ENCODE measurements at regions not wholly inside any gene's neighbourhood (a gene's known extent, or its start where the extent isn't known, plus 50 kb on each side); places are given as distances from the start of the nearest gene placed in this dataset.

DNA sequence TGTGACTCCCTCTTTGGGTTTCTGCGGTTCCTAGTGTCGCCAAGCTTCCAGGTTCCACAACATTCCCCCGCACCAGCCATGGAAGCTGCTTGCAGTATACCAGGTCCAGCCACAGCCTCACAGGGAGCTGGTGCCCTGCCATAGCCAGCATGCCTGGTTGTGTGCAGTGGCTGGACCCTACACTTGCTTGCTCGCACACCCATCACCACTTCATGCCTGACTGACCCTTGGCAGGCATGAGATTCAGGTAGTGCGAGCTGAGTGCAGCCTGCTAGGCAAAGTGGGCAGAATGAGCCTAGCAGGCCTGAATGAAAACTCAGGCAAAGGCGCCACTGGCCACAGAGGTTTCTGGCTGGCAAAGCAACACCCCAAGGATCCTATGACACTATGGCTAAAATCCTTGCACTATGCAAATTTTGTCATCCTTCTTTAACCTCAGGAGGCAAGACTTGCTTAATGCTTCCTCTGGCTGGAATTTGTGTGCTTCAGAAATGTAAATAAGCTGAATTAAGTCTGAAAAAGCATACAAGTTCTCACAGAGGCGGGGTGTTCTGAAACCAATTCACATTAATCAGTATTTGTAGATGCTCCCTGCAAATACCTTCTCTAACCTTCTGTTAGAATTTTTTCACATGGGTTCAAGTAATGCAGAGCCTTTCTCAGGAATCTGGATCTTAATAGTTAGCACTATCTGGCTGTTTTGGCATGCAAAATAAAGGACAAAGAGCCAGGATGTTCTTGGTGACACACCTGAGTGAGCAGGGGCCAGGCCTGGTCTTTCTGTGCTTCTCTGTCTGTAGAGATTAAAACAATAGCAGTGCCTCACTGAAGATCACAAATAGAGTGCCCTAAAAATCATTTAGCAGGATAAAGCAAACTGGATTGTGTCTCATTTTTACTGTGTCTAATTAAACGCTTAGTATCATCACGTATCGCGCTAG lies 256.9 kb downstream of the GPATCH2 start:
- H3K9ac ChIP-seq (ENCODE audit: low read depth in 1 of 3, low read length in 3 of 3), result no peak overlapping the region
- H3K36me3 ChIP-seq (ENCODE audit: control insufficient read depth in 3 of 3, insufficient read depth in 3 of 3, low read length in 3 of 3), result no peaks in the 10 kb centered on the region
- no peaks in the 10 kb centered on the region for H3K4me1 ChIP-seq (ENCODE audit: control insufficient read depth in 3 of 3, insufficient read depth in 3 of 3, low read length in 3 of 3)
- H3K4me3 ChIP-seq (ENCODE audit: low read length in 3 of 3), result no peak overlapping the region
- H3K9me3 ChIP-seq (ENCODE audit: control insufficient read depth in 3 of 3, low read length in 3 of 3), result peaks cover 0 to 6% (median 2%) of the 10 kb centered on the region in 3 donors
- no peaks in the 10 kb centered on the region for H3K27me3 ChIP-seq (ENCODE audit: control insufficient read depth in 3 of 3, insufficient read depth in 3 of 3, low read length in 3 of 3)
- H3K27ac ChIP-seq (ENCODE audit: low read depth, low read length), result no peak overlapping the region

DNA sequence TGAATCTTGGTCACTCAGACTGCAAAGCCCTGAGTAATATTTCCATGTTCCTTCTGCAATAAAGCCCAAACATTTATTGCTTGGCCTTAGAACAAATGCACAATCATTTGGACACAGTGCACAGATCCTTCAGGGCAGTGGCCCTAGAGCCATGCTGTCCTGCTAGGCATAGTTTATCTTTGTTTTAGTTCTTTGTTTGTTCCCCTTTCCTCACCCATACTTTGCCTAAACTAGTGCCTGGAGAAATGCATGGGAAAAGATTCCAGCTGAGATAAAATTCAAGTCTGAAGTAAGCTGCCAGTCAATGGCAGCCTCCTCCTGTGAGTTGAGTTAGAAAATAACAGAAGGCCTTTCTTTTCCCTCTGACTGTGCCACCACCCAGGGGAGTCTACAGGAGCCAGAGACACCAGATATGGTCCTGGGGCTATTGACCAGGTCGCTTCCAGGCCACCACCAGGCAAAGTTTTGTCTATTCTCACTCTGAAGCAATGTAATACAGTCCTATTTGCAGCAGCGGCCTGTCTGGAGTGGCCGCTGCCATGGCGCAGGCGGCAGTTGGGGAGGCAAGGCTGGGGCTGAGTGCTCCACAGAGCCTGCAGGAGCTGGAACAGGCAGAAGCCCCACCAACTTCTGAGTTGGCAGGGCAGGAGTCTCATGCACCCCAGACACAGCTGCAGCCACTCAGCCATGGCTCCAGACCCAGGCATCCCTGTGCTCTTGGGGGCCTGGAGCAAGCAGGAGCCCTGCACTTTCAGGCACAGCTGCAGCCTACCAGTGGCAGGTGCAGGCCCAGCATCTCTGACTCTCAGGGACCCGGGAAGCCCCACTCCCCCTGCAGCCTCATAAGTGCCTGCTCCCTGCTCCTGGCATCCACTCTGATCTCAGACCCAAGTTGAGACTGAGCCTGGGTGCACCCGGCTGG lies 258.6 kb downstream of the GPATCH2 start:
- Histone ChIP-seq H3K9ac (ENCODE audit: low read depth in 1 of 3, low read length in 3 of 3) (no peak overlapping the region), H3K27me3 (ENCODE audit: control insufficient read depth in 3 of 3, insufficient read depth in 3 of 3, low read length in 3 of 3) (no peaks in the 10 kb centered on the region), H3K36me3 (ENCODE audit: control insufficient read depth in 3 of 3, insufficient read depth in 3 of 3, low read length in 3 of 3) (no peaks in the 10 kb centered on the region), H3K9me3 (ENCODE audit: control insufficient read depth in 3 of 3, low read length in 3 of 3) (peaks cover 0 to 4% (median 0%) of the 10 kb centered on the region in 3 donors), H3K27ac (ENCODE audit: low read depth, low read length) (no peak overlapping the region), H3K4me1 (ENCODE audit: control insufficient read depth in 3 of 3, insufficient read depth in 3 of 3, low read length in 3 of 3) (no peaks in the 10 kb centered on the region), H3K4me3 (ENCODE audit: low read length in 3 of 3) (no peak overlapping the region)

DNA sequence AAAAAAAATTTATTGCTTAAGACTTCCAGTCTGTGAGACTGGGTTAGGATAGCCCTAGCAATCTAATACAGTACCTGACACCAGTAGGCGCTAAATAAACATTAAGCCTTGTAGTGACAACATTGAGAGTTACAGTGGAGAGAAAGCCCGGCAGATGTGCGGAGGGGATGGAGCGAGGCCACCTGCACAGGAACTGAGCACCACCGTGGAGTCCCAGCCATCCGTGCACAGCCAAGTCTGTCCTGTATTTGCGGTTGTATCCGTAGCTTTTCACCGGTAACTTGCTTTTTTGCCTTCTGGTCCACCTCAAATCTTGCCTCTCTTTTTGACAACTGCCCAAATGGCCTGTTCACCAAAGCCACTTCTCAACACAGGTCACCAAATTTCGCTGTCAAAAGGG lies 260.1 kb downstream of the GPATCH2 start:
- Histone ChIP-seq H3K36me3 (ENCODE audit: control insufficient read depth in 3 of 3, insufficient read depth in 3 of 3, low read length in 3 of 3) (no peaks in the 10 kb centered on the region), H3K27ac (ENCODE audit: low read depth, low read length) (no peak overlapping the region), H3K27me3 (ENCODE audit: control insufficient read depth in 3 of 3, insufficient read depth in 3 of 3, low read length in 3 of 3) (no peaks in the 10 kb centered on the region), H3K4me1 (ENCODE audit: control insufficient read depth in 3 of 3, insufficient read depth in 3 of 3, low read length in 3 of 3) (no peaks in the 10 kb centered on the region), H3K9me3 (ENCODE audit: control insufficient read depth in 3 of 3, low read length in 3 of 3) (peaks cover 0 to 4% (median 0%) of the 10 kb centered on the region in 3 donors), H3K4me3 (ENCODE audit: low read length in 3 of 3) (no peak overlapping the region), H3K9ac (ENCODE audit: low read depth in 1 of 3, low read length in 3 of 3) (no peak overlapping the region)

GRCh38 chr1:217369996-217370551 lies 260.8 kb downstream of the GPATCH2 start:
- Histone ChIP-seq H3K27me3 (ENCODE audit: control insufficient read depth in 3 of 3, insufficient read depth in 3 of 3, low read length in 3 of 3) (no peaks in the 10 kb centered on the region), H3K9me3 (ENCODE audit: control insufficient read depth in 3 of 3, low read length in 3 of 3) (peaks cover 0 to 4% (median 0%) of the 10 kb centered on the region in 3 donors), H3K36me3 (ENCODE audit: control insufficient read depth in 3 of 3, insufficient read depth in 3 of 3, low read length in 3 of 3) (no peaks in the 10 kb centered on the region), H3K9ac (ENCODE audit: low read depth in 1 of 3, low read length in 3 of 3) (no peak overlapping the region), H3K27ac (ENCODE audit: low read depth, low read length) (no peak overlapping the region), H3K4me1 (ENCODE audit: control insufficient read depth in 3 of 3, insufficient read depth in 3 of 3, low read length in 3 of 3) (no peaks in the 10 kb centered on the region), H3K4me3 (ENCODE audit: low read length in 3 of 3) (no peak overlapping the region)

DNA sequence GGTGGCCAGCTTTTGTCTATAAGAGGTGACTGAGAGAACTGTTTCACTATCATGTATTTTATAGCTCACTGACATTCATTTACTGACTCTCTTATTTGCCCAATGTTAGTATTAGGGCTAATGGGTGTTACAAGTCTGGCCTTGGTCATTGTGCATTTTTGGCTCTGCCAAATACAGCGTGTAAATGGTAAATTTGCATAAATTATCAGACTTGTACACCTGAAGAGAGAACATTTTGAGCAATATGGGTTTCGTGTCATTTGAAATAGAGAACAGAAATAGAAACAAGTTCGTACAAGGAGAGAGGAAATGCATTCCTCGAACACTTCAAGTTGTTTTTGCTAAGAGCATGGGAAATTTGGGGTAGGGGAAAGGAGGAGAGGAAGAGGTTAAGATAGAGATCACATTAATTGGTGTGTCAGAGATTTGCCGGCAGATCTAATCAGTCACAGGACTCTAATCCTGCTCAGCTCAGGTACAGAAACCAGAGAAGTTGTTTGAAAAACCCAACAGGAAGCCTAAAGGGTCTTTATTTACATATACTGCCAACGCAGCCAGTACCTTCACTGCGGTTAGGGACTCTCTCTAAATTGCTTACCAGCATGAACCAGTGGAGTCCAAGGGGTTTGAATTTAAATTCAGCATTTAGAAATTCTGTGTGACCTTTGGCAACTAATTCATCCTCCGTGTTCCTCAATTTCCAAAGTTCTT lies 261.5 kb downstream of the GPATCH2 start:
- H3K9me3 ChIP-seq (ENCODE audit: control insufficient read depth in 3 of 3, low read length in 3 of 3), result peaks cover 0 to 4% (median 0%) of the 10 kb centered on the region in 3 donors
- H3K4me1 ChIP-seq (ENCODE audit: control insufficient read depth in 3 of 3, insufficient read depth in 3 of 3, low read length in 3 of 3), result no peaks in the 10 kb centered on the region
- no peaks in the 10 kb centered on the region for H3K27me3 ChIP-seq (ENCODE audit: control insufficient read depth in 3 of 3, insufficient read depth in 3 of 3, low read length in 3 of 3)
- H3K27ac ChIP-seq (ENCODE audit: low read depth, low read length), result no peak overlapping the region
- no peak overlapping the region for H3K9ac ChIP-seq (ENCODE audit: low read depth in 1 of 3, low read length in 3 of 3)
- no peak overlapping the region for H3K4me3 ChIP-seq (ENCODE audit: low read length in 3 of 3)
- H3K36me3 ChIP-seq (ENCODE audit: control insufficient read depth in 3 of 3, insufficient read depth in 3 of 3, low read length in 3 of 3), result no peaks in the 10 kb centered on the region

DNA sequence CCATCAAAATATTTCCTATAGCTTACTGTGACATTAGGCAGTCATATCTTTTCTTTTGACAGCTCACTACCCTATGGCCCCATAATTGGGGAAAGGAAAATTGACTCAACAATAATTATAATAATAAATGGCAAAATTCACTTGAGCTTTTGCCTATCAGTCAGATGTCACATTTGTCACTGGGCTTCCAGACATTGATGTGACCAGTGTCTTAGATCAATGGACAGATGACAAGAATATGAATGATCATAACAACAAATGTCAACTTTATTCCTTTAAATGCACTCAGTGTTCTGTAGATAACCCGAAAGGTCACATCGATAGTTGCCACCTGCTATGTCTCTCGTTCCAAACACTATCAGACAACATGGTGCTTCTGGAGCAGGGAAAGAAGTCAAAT lies 266.7 kb downstream of the GPATCH2 start:
- H3K4me1 ChIP-seq (ENCODE audit: control insufficient read depth in 3 of 3, insufficient read depth in 3 of 3, low read length in 3 of 3), result no peaks in the 10 kb centered on the region
- no peak overlapping the region for H3K27ac ChIP-seq (ENCODE audit: low read depth, low read length)
- H3K9ac ChIP-seq (ENCODE audit: low read depth in 1 of 3, low read length in 3 of 3), result no peak overlapping the region
- no peaks in the 10 kb centered on the region for H3K27me3 ChIP-seq (ENCODE audit: control insufficient read depth in 3 of 3, insufficient read depth in 3 of 3, low read length in 3 of 3)
- H3K4me3 ChIP-seq (ENCODE audit: low read length in 3 of 3), result no peak overlapping the region
- H3K36me3 ChIP-seq (ENCODE audit: control insufficient read depth in 3 of 3, insufficient read depth in 3 of 3, low read length in 3 of 3), result no peaks in the 10 kb centered on the region
- H3K9me3 ChIP-seq (ENCODE audit: control insufficient read depth in 3 of 3, low read length in 3 of 3), result no peaks in the 10 kb centered on the region

GRCh38 chr1:217363319-217363718 lies 267.6 kb downstream of the GPATCH2 start:
- no peaks in the 10 kb centered on the region for H3K27me3 ChIP-seq (ENCODE audit: control insufficient read depth in 3 of 3, insufficient read depth in 3 of 3, low read length in 3 of 3)
- H3K9me3 ChIP-seq (ENCODE audit: control insufficient read depth in 3 of 3, low read length in 3 of 3), result no peaks in the 10 kb centered on the region
- no peak overlapping the region for H3K27ac ChIP-seq (ENCODE audit: low read depth, low read length)
- no peaks in the 10 kb centered on the region for H3K36me3 ChIP-seq (ENCODE audit: control insufficient read depth in 3 of 3, insufficient read depth in 3 of 3, low read length in 3 of 3)
- H3K4me1 ChIP-seq (ENCODE audit: control insufficient read depth in 3 of 3, insufficient read depth in 3 of 3, low read length in 3 of 3), result no peaks in the 10 kb centered on the region
- H3K9ac ChIP-seq (ENCODE audit: low read depth in 1 of 3, low read length in 3 of 3), result no peak overlapping the region
- no peak overlapping the region for H3K4me3 ChIP-seq (ENCODE audit: low read length in 3 of 3)

DNA sequence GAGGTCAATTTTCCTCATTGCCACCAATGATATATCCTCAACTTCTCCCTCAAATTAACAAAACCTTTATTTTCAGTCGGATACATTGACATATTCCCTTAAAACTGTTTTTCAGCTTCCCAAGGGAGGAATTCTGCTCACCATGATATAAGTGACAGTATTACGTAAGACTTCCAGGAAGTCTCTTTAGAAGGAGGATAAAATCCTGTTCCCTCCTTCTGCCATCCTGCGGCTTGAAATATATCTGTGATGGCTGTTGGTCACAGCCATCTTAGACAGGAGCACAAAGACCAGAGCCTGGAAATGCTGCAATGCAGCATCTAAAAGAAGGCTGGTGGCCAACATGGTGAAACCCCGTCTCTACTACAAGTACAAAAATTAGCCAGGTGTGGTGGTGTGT lies 270.4 kb downstream of the GPATCH2 start:
- Histone ChIP-seq H3K27me3 (ENCODE audit: control insufficient read depth in 3 of 3, insufficient read depth in 3 of 3, low read length in 3 of 3) (no peaks in the 10 kb centered on the region), H3K4me1 (ENCODE audit: control insufficient read depth in 3 of 3, insufficient read depth in 3 of 3, low read length in 3 of 3) (no peaks in the 10 kb centered on the region), H3K9me3 (ENCODE audit: control insufficient read depth in 3 of 3, low read length in 3 of 3) (no peaks in the 10 kb centered on the region), H3K36me3 (ENCODE audit: control insufficient read depth in 3 of 3, insufficient read depth in 3 of 3, low read length in 3 of 3) (no peaks in the 10 kb centered on the region), H3K9ac (ENCODE audit: low read depth in 1 of 3, low read length in 3 of 3) (no peak overlapping the region), H3K4me3 (ENCODE audit: low read length in 3 of 3) (no peak overlapping the region), H3K27ac (ENCODE audit: low read depth, low read length) (no peak overlapping the region)

DNA sequence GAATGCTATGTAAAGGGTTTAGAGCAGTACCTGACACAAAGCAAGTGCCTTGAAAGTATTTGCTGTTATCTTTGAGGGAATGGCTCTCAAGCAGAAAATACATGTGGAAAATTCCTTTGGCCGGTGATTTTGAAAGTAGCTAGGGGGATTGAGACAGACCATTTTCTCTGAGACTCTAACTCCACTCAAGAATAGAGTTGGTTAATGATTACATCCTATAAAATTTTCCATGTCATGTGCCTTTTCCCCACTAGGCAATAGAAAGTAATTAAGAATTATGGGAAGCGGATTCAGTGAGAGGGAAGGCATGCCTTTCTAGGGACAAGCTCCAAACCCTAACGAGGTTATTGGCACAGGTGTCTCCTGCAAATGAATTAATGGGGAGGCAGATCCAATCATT lies 276.0 kb downstream of the GPATCH2 start:
- no peaks in the 10 kb centered on the region for H3K9me3 ChIP-seq (ENCODE audit: control insufficient read depth in 3 of 3, low read length in 3 of 3)

More for the DNA sequence above, 276.0 kb downstream of the GPATCH2 start:
- Histone ChIP-seq H3K4me1 (ENCODE audit: control insufficient read depth in 3 of 3, insufficient read depth in 3 of 3, low read length in 3 of 3) (no peaks in the 10 kb centered on the region), H3K9ac (ENCODE audit: low read depth in 1 of 3, low read length in 3 of 3) (no peak overlapping the region), H3K36me3 (ENCODE audit: control insufficient read depth in 3 of 3, insufficient read depth in 3 of 3, low read length in 3 of 3) (no peaks in the 10 kb centered on the region), H3K27ac (ENCODE audit: low read depth, low read length) (no peak overlapping the region), H3K27me3 (ENCODE audit: control insufficient read depth in 3 of 3, insufficient read depth in 3 of 3, low read length in 3 of 3) (no peaks in the 10 kb centered on the region), H3K4me3 (ENCODE audit: low read length in 3 of 3) (no peak overlapping the region)
